NCI-H1092 (cell line): ENCODE measurements at regions not wholly inside any gene's neighbourhood (a gene's known extent, or its start where the extent isn't known, plus 50 kb on each side); places are given as distances from the start of the nearest gene placed in this dataset.

ENCODE experiments used
- DNase-seq: peaks from one replicate; lab custom pipeline; 2025; lab: John Stamatoyannopoulos, UW

DNA sequence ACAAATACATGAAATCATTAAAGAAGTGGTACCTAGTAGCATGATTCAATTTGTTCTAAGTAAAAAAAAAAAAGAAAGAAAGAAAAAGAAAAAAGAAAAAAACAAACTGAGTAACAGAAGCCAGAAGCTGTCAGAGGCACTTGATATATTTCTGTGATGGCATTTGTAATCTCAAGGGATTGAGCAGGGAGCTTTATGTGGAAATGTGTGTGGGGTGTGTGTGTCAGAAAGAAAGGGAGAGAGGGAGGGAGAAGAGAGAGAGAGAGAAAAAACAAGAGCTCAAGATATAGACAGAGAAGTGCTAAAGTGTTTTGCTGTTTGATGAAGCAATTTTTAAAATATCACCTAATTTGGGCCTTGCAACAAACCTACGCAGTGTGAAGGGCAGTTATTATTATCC lies 357.6 kb upstream of the PCDH15 start:
- no peak for DNase-seq

DNA sequence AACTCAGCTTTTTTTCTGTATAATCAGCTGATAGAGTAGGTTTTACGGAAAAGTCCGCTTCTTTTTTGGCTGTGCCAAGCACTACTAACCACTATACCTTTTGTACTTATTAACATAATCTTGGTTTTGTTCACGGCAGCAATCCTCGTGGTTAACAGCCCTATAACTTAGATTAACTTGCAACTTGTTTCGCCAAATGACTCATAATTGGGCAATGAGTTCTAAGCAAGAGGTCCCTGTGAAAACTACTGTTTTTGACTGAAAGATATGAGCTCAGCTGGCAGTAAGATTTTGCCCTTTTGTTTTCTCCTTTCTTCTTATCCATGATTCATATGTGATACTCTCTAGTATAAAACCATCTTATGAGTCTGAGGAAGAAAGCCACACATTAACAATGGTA lies 345.0 kb upstream of the PCDH15 start:
- DNase-seq: no peak

DNA sequence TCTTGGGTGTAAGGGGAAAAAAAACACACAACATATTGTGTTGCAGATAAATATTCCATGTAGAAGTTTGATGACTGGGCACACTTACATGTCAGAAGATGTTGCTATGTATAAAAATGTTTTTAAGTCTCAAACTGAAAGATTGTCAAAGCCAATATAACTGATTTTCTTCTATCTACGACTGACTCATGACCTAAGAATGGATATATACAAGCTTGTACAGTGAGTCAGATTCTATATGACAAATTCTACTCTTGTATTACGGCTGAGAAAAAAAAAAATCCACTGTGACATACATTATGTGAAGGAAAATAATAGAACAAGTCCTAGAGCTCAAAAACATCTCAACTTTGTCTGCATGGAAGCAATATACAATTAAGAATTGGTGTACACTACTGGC lies 343.0 kb upstream of the PCDH15 start:
- DNase-seq: no peak

DNA sequence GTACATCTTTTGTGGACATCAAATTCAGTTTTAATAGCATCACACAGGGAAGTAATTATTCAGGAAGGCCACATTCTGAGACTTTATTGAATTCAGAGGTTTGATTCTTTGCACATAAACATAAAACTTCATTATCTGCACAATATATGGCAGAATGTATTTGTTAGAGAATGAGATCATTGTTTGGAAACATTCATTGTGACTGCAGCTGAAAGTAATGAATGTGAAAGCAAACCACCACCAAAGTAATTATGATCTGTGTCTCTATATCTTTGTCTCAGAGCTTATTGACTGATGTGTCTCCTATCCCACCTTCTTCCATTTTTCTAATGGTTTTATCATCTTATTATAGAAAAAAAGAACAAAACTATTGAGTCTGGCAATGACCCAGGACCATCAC lies 340.9 kb upstream of the PCDH15 start:
- no peak for DNase-seq

DNA sequence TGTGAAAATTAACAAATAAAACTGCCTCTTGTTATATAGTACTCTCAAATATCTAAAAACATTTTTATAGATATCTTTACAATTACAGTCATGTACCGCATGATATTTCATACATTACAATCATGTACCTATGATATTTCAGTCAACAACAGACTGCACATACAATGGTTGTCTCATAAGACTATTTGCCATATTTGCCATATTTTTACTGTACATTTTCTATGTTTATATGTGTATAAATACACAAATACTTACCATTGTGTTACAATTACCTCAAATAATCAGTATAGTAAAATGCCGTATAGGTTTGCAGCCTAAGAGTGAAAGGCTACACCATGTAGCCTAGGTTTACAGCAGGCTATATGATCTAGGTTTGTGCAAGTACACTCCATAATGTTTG lies 336.0 kb upstream of the PCDH15 start:
- DNase-seq: no peak

DNA sequence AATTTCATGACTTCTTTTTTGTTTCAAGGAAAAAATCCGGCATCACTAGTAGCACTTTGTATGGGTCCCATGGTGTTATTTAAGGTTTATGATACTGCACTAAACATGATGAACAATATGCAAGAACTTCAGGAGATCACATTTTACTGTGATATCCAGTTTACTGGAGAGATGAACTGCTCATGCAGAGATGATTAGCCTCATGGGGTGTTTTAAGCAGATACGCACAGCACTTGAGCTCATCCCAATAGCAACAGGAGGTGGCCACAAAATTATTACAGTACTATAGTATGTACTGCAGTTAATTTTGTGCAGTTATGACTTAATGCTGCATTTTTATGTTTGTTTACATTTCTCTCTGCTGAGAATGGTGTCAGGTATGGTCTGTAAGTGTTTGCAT lies 303.7 kb upstream of the PCDH15 start:
- no peak for DNase-seq

DNA sequence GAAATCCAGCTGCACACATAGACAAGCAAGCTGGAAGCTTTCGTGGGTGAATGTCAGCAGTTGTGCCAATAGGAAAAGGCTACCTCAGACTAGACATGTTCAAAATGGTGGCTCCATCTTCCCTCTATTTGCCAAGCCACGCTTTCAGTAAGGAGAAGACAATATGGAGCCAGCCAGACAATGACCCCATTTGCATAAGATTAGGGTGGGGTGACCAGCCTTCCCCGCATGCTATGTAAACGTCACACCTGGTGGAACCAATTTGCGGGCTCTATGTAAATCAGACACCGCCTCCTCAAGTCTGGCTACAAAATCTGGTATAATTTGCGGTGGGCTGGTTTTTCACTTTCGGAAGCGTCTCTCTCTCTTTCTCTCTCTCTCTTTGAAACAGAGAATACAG lies 297.4 kb upstream of the PCDH15 start:
- DNase-seq: no peak

DNA sequence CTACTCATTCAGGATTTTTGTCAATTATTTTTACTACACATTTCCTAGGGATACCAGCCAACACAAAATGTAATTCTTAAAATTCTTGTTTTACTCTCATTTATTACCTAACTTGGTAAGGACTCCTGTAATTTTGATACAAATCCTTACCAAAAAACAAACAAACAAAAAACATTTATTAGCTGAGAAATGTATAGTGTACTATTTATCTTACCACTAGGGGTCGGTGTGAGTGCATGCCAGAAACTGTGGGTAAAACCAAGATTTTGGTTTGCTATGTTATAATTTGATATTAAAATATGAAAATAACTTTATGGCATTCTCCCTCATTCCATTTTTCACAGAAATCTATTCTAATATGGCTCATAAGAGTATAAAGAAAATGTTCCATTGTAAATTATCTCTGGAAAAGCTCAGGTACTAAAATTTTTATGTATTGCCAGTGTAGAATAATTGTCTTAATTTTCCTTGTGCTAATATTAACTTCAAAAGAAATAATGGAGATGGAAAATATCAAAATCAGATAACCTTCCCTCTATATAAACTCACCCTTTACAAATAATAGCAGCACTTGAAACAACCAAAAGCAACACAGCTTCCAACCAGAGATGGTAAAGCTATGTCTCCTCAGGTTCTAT lies 290.8 kb upstream of the PCDH15 start:
- no peak for DNase-seq

DNA sequence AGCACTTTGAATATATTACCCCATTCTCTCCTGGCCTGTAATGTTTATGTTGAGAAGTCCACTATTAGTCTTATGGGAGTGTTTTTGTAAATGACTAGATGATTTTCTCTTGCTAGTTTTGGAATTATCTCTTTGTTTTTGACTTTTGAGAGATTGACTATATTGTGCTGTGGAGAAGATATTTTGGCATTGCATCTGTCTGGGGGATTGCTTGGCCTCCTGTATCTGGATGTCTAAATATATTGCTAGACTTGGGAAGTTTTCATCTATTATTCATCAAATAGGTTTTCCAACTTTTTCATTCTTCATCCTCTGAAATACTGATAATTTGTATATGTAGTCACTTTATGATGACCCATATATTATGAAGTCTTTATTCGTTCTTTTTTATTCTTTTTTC lies 277.1 kb upstream of the PCDH15 start:
- DNase-seq: no peak

DNA sequence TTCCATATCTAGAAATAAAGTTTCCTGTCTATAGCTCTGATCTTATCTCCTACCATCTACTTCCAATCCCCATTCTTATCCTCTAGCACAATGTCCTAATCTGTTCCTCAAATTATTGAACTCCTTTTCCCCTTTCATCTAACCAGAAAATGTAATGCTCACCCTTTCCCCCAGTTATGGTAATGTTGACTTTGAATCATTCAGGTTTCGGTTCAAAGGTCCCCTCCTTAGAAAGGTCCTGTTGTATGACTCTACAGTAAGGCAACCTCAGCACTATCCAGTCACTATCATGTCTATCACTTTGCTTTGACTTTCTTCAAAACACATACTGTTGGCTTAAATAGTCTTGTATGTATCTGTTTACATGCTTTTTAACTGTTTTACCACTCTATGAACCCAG lies 264.2 kb upstream of the PCDH15 start:
- DNase-seq: no peak

DNA sequence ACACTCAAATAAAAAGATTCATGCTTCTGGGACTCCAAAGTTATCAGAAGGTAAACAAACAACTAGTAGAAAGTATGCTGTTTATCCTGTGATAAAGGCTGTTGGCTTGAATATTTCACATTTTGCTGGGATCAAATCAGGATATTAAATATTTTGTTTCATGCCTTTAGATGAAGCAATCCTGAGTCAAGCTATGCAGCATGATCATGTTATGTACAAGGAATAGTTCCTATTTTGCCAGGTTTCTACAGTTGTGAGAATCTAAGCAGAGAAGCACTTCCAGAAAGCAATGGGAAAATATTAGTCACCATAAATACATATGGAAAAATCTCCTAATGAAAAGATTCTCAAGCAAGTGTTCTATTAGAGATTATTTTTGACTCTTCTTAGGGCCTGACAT lies 262.8 kb upstream of the PCDH15 start:
- no peak for DNase-seq

DNA sequence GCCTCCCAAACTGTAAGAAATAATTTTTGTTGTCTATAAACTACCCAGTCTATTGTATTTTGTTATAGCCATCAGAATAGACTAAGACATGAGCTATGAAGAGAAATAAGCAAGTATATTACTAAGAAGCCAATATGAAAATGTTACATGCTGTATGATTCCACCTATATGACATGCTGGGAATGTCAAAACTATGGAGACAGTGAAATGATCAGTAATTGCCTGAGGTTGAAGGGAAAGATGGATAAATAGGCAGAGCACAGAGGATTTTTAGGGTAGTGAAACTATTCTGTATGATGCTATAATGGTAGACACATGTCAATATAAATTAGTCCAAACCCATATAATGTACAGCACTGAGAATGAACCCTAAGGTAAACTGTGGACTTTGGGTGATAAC lies 261.3 kb upstream of the PCDH15 start:
- DNase-seq: no peak

DNA sequence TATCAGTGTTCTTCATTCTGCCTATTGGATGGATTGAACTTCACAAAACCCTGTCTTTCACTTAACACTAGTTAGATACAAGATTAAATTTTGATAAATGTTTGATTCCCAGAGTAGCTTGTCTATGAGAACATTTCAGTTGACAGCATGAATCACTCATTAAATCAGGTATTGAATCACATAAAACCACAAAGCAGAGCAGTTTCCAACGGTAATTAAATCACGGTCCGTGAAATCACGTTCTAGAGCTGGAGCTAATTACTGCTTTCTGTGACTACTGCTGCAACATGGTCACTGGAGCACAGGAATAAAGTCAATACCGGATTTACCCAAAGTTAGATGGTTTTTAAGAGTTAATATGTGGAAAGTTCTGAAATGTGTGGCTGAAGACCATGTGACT lies 257.8 kb upstream of the PCDH15 start:
- no peak for DNase-seq

DNA sequence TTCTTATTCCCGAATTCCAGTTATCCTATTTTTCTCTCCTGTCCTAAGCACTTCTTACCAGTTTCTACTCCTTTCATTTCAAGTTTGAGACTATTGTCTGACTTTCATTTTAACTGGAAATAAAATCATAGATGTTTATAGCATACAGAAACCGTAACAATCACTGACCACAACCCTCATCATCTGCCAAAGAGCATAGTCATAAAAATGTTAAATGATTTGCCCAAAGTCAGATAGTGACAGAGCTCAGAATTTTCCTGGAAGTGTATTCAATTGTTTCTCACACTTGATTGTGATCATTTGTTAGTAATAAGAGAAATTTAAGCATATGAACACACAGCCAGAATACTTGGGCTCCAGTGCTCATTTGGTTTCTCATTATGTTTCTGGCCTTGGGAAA lies 250.5 kb upstream of the PCDH15 start:
- no peak for DNase-seq

DNA sequence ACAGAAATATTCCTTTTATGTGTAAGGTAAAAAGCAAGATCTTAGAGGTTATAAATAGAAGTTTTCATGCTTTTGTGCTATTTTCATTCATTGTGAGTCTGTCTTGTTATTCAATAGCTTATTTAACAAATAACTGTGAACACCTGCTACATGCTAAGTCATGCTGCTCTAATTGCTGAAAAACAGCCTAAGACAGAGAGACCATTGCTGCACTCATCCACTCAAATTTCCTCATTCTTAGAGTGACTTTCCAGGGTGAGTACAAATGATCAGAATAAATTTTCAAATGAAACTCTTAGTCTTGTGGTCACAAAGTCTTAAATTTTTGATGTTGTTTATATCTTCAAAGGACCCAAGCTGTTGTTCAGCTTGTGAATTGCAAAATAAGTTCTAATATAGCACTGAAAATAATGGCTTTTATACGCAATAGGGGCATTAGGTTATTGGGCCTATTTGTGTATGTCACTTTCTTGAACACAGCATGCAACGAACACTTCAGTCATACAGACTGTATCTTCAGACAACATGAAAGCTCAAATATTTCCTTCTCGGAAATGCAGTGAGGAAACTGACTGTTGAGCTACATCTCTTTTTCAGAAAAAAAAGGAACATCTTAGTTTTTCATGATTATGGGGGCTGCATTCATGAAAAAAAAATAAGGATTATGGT lies 247.9 kb upstream of the PCDH15 start:
- no peak for DNase-seq

DNA sequence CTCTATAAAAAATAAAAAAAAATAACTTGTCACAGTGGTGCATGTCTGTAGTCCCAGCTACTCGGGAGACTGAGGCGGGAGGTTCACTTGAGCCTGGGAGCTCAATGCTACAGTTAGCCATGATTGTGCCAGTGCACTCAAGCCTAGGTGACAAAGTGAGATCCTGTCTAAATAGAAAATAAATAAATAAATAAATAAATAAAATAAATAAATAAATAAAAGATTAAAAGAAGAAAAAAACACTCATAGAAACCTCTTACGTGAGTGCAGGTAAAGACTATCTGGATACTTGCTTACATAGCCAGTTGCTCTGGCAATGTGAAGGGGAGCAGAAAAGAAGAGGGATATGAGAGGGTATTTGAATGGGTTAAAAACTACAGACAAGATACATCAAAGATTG lies 242.5 kb upstream of the PCDH15 start:
- DNase-seq: no peak

DNA sequence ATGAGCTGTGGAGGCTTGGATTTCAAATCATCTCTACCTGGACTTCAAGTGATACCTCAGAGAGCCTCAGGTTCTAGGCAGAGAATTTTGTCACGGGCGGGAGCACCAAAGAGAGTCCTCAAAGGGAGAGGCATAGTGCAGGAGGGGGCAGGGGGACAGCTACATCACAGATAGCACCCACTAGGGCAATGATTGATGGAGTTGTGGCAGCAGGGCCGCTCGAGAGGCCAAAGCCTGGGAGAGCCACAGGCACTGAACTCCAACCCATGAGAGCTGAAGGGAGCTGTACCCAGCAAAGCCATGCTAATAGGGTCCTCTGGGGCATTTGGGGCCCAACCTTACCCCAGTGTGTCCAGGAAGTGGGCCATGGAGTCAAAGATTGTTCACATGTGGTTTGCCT lies 232.0 kb upstream of the PCDH15 start:
- no peak for DNase-seq

DNA sequence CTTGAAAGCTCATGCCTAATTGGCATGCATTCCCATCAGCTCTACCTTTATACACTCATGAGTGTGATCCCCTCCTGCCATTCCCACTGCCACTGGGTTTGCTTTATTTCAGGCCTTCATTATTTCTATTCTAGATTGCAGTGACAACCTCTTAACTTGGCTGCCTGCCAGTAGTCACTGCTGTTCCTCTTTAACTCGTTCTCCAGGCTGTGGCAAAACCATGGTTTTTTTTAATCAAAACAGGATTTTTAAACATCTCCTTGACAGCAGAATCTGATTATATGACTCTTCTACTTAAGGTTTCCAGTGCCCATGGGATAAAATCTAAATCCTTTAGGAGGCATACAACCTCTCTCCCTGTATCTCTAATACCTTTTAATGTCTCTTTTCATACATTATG lies 223.7 kb upstream of the PCDH15 start:
- no peak for DNase-seq

DNA sequence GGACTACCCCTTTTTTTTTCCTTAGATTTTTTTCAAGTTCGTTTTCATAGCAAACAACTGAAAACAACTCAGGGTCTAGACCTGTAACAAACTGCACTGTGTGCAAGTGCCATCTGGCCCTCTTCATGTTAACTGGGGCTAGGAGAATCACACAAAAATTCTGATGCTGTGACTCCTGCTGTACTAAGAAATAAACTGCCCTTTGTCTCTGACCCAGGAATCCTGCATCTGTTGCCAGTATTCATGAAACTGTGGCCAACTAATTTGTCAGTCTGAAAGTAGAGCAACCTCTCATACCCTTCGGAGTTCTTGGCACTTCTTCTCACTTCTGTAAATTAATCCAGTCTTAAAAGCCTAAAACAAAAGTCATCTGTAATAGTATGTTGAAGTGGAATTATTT lies 218.4 kb upstream of the PCDH15 start:
- no peak for DNase-seq

DNA sequence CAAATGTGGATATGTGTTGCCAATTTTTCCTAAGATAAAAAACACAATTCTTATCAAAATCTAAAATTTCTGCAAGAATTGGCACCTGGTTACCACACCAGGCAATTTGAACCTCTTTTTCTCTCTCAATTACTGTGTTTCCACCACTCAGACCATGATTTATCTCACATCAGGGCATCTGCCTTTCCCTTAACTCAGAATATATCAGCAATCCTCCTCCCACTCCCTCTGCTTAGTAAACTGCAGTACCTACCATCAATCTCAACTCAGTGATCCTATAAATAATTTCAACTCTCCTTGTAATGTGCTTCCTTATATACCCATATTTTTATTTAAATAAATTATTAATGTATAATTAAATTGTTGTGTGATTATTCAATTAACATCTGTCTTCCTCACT lies 212.3 kb upstream of the PCDH15 start:
- no peak for DNase-seq

DNA sequence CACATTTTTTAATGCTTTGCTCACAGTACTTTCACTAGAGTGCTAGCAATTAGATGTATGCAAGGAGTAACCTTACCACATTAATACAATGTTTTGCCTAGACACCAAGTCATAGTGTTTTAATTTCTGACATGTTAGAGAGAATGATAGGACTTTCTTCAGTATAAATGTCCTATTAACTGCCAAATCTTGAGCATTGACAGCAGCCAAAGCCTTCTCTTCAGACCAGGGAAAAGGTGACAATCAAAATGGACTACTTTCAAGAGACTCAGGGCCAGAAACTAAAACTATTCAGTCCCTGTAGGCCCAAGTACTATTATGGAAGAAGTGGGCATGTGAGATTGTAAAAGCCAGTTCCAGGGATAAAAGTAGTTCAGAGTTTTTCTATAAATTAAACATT lies 201.4 kb upstream of the PCDH15 start:
- DNase-seq: no peak

DNA sequence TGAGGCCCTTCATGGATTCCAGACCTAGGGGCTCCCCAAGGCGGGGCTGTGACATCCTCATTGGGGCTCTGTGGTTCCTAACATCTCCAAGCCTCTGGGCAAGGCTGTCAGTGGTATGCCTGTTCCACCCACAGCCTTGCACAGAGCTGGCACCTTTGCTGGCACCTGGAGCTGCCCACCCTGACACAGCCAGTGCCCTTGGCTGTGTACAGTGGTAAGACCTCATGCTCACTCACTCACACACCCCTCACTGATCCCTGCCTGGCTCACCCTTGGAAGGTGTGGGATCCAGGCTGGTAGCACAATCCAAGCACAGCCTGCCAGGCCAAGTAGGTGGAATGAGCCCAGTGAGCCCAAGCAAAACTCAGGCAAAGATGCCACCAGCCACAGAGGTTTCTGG lies 200.4 kb upstream of the PCDH15 start:
- no peak for DNase-seq

DNA sequence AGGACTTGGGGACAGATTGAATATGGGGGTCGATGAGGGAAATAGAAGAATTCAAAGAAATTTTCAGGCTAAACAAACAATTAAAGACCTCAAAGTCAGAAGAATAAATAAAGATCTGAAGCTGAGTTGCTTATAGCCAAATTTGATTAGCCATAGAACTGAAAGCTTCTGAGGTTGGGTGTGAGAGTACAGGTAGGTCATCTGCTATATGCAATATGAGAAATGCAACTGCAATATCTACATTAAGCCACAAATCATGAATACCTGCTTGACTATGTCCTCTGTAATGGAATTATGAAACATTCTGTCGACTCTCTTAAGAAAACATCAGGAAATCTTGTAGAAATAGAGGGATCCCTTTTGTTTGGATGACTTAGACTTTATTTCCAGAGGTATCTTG lies 192.1 kb upstream of the PCDH15 start:
- DNase-seq: no peak

DNA sequence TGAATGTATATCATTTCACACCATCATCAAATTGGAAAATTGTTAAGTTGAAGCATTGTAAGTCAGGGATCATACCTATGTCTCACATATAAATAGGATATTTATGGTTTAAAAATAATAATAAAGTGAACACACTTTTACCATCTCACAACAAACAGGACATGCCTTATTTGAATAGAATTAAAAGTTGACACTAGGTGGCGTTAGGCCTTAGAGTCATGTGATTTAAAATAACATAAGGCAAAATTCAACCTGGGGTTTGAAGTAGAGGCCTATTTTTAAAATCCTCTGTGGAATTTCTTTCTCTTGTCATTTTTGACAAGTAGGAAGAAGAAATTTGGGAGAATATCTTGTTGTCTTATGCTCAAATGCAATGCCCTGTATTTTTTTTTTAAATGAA lies 184.7 kb upstream of the PCDH15 start:
- no peak for DNase-seq
